ENCODE measurements at regions not wholly inside any gene's neighbourhood (a gene's known extent, or its start where the extent isn't known, plus 50 kb on each side); places are given as distances from the start of the nearest gene placed in this dataset.

- H3K4me2 ChIP-seq (ENCODE audit: insufficient read depth, low read length): no peak overlapping the region
- H3K27ac ChIP-seq (ENCODE audit: extremely low read depth, low read depth, low read length): no peak overlapping the region
- 0% methylated on average over 6 of the region's 7 CpGs for WGBS (ENCODE audit: insufficient coverage, low coverage, missing lambda C conversion rate)
- in situ Hi-C loops (cut with MboI) (no loop called here), intact Hi-C loops (cut with micrococcal nuclease) (no loop called here)
- CTCF ChIA-PET (ENCODE audit: low intra/inter-chr PET ratio): no interaction called here
- no peaks in the 10 kb centered on the region for H3K9me1 ChIP-seq (ENCODE audit: control insufficient read depth, insufficient read depth, low read length)
- no peaks in the 10 kb centered on the region for H3K9me3 ChIP-seq (replicated peaks; ENCODE audit: control insufficient read depth, insufficient read depth, low read depth, low read length)
- no peak for FAIRE-seq
- H3K36me3 ChIP-seq (ENCODE audit: control insufficient read depth, insufficient read depth, low read length): no peaks in the 10 kb centered on the region
- BruUV-seq (replicated peaks): no TSS peak
- H3K4me3 ChIP-seq: no peak overlapping the region
- no peak for TF ChIP-seq OTX1 (CRISPR knock-in tag; IDR thresholded peaks at IDR 0.05)
- H3K9ac ChIP-seq (ENCODE audit: insufficient read depth in 1 of 2, low read depth in 2 of 2, low read length in 2 of 2): no peak overlapping the region
- POLR2A ChIA-PET: interaction anchor here (0.6 kb wide), 2 partner anchors 8 to 777 kb away, joined by 3 read pairs; no protein-coding TSS in a partner anchor
- DNase-seq (ENCODE audit: extremely low read depth in 1 of 4, low spot score in 3 of 4): no peak
- H3K27me3 ChIP-seq (ENCODE audit: control insufficient read depth in 2 of 2, insufficient read depth in 2 of 2, low read length in 2 of 2): no peaks in the 10 kb centered on the region
- no peaks in the 10 kb centered on the region for H4K20me1 ChIP-seq (replicated peaks; ENCODE audit: control insufficient read depth, insufficient read depth, low read length)
- no peak overlapping the region for H2AFZ ChIP-seq (ENCODE audit: low read depth, low read length)
- no peaks in the 10 kb centered on the region for H3K79me2 ChIP-seq (ENCODE audit: control insufficient read depth, insufficient read depth, low read length)
- no peak for ATAC-seq
- no peaks in the 10 kb centered on the region for H3K4me1 ChIP-seq (replicated peaks in 1 of 2; ENCODE audit: control insufficient read depth in 2 of 2, insufficient read depth in 2 of 2, low read length in 2 of 2)
Observed at GRCh38 chr2:220147161-220148038, 520.0 kb downstream of the SLC4A3 start.

DNA sequence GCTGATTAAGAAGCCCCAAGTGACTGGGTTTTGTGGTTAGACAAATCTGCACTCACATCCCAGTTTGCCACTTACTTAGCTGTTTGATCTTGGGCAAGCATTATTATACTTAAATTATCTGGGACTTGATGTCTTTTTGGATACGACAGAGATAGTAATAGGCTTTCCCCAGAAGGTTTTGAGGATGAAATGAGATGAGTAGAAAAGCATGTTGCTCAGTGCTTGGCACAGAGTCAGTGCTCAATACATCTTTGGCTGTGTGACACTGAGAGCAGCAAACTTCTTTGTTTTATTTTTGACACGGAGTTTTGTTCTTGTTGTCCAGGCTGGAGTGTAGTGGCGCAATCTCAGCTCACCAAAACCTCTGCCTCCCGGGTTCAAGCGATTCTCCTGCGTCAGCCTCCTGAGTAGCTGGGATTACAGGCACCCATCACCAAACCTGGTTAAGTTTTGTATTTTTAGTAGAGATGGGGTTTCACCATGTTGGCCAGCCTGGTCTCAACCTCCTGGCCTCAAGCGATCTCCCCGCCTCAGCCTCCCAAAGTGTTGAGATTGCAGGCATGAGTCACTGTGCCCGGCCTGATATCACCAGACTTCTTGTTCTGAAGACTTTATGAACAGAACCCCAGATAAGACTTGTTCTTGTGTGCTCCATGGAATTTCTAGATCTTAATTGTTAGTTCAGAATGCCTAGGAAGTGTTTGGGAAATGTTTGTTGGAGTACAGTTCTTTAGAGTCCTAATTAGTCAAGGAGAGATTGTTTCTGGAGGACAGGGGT is 521.2 kb downstream of the SLC4A3 start:
- Histone ChIP-seq H3K4me3 (no peak overlapping the region), H3K27me3 (ENCODE audit: control insufficient read depth in 2 of 2, insufficient read depth in 2 of 2, low read length in 2 of 2) (no peaks in the 10 kb centered on the region), H3K4me1 (replicated peaks in 1 of 2; ENCODE audit: control insufficient read depth in 2 of 2, insufficient read depth in 2 of 2, low read length in 2 of 2) (no peaks in the 10 kb centered on the region), H3K36me3 (ENCODE audit: control insufficient read depth, insufficient read depth, low read length) (no peaks in the 10 kb centered on the region), H3K9me3 (replicated peaks; ENCODE audit: control insufficient read depth, insufficient read depth, low read depth, low read length) (no peaks in the 10 kb centered on the region), H3K9me1 (ENCODE audit: control insufficient read depth, insufficient read depth, low read length) (no peaks in the 10 kb centered on the region), H3K79me2 (ENCODE audit: control insufficient read depth, insufficient read depth, low read length) (no peaks in the 10 kb centered on the region), H4K20me1 (replicated peaks; ENCODE audit: control insufficient read depth, insufficient read depth, low read length) (no peaks in the 10 kb centered on the region), H2AFZ (ENCODE audit: low read depth, low read length) (no peak overlapping the region), H3K9ac (ENCODE audit: insufficient read depth in 1 of 2, low read depth in 2 of 2, low read length in 2 of 2) (no peak overlapping the region), H3K27ac (ENCODE audit: extremely low read depth, low read depth, low read length) (no peak overlapping the region), H3K4me2 (ENCODE audit: insufficient read depth, low read length) (no peak overlapping the region)
- CTCF ChIA-PET (ENCODE audit: low intra/inter-chr PET ratio): no interaction called here
- intact Hi-C loops (cut with micrococcal nuclease) (no loop called here), in situ Hi-C loops (cut with MboI) (no loop called here)
- TF ChIP-seq EHMT2 (IDR thresholded peaks at IDR 0.05): no peak
- FAIRE-seq (no peak), ATAC-seq (no peak), DNase-seq (ENCODE audit: extremely low read depth in 1 of 4, low spot score in 3 of 4) (no peak)
- WGBS (ENCODE audit: insufficient coverage, low coverage, missing lambda C conversion rate): 0% methylated on average over 9 of the region's 9 CpGs
- no TSS peak for BruUV-seq (replicated peaks)
- POLR2A ChIA-PET: no interaction called here

All from K562 (cell line).